ENCODE measurements at regions not wholly inside any gene's neighbourhood (a gene's known extent, or its start where the extent isn't known, plus 50 kb on each side); places are given as distances from the start of the nearest gene placed in this dataset.

GRCh38 chr11:80502511-80502910 lies 1061.7 kb upstream of the TENM4 start:
- Histone ChIP-seq H3K4me3 (no peak overlapping the region), H3K27ac (no peak overlapping the region)
- DNase-seq (ENCODE audit: low spot score): no peak
- TF ChIP-seq, protein P1, sequence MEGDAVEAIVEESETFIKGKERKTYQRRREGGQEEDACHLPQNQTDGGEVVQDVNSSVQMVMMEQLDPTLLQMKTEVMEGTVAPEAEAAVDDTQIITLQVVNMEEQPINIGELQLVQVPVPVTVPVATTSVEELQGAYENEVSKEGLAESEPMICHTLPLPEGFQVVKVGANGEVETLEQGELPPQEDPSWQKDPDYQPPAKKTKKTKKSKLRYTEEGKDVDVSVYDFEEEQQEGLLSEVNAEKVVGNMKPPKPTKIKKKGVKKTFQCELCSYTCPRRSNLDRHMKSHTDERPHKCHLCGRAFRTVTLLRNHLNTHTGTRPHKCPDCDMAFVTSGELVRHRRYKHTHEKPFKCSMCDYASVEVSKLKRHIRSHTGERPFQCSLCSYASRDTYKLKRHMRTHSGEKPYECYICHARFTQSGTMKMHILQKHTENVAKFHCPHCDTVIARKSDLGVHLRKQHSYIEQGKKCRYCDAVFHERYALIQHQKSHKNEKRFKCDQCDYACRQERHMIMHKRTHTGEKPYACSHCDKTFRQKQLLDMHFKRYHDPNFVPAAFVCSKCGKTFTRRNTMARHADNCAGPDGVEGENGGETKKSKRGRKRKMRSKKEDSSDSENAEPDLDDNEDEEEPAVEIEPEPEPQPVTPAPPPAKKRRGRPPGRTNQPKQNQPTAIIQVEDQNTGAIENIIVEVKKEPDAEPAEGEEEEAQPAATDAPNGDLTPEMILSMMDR (IDR thresholded peaks at IDR 0.05): no peak

DNA sequence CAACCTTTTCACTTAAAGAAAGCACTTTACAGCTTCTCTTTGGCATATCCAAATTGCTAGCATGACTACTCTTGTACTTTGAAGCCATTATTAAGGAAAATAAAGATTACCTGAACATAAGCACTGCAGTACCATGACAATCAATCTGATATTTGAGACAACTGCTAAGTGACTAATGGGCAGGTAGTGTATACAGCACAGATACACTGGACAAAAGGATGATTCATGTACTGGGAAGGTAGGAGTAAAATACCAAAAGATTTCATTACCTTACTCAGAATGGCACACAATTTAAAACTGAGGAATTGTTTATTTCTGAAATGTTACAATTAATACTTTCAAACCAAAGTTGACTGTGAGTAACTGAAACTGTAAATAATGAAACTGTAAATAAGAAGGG lies 1054.3 kb upstream of the TENM4 start:
- DNase-seq (ENCODE audit: low spot score): no peak
- Histone ChIP-seq H3K4me3 (no peak overlapping the region), H3K27ac (no peak overlapping the region)
- TF ChIP-seq, protein P1 (IDR thresholded peaks at IDR 0.05): no peak

DNA sequence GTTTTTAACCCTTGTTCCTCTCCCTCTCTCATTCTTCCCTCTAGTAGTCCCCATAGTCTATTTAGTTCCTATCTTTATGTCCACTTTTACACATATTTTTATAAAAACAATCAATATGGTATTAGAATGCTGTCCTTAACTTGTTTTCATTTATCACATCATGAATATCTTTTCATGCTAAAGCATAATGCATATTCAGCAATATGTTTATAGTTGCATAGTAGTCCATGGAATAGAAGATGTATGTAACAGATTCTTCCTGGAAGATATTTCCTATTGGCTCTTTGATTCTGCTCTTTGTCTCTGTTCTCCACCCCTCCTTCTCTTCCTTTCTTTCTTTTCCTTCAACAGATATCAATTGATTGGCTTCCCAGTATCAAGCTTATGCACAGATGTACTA lies 1047.1 kb upstream of the TENM4 start:
- TF ChIP-seq, protein P1 (IDR thresholded peaks at IDR 0.05): no peak
- Histone ChIP-seq H3K4me3 (no peak overlapping the region), H3K27ac (no peak overlapping the region)
- no peak for DNase-seq (ENCODE audit: low spot score)

DNA sequence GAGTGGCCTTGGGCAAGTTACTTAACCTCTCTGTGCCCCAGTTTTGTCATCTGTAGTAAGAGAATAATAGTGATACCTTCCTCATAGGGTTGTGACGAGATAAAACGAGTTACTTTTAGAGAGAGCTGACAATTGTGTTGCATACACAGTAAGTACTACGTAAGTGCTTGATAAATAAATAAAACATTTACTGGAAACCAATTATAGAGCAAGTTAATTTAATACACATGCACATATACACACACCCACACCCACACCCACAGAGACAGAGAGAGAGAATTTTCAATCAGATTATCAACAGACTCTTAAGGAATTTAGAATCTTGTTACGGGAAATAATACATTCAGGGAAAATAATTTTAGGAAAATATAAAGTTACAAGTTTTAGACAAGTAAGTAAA lies 1045.8 kb upstream of the TENM4 start:
- no peak for DNase-seq (ENCODE audit: low spot score)
- Histone ChIP-seq H3K4me3 (no peak overlapping the region), H3K27ac (no peak overlapping the region)
- TF ChIP-seq, protein P1 (IDR thresholded peaks at IDR 0.05): no peak

GRCh38 chr11:80477178-80477577 lies 1036.3 kb upstream of the TENM4 start:
- TF ChIP-seq, protein P1 (IDR thresholded peaks at IDR 0.05): no peak
- DNase-seq (ENCODE audit: low spot score): no peak

GRCh38 chr11:80473562-80473961 lies 1032.7 kb upstream of the TENM4 start:
- Histone ChIP-seq H3K4me3 (no peak overlapping the region), H3K27ac (no peak overlapping the region)
- DNase-seq (ENCODE audit: low spot score): no peak
- TF ChIP-seq, protein P1 (IDR thresholded peaks at IDR 0.05): no peak

More at GRCh38 chr11:80477178-80477577, 1036.3 kb upstream of the TENM4 start:
- no peak overlapping the region for H3K27ac ChIP-seq
- no peak overlapping the region for H3K4me3 ChIP-seq

DNA sequence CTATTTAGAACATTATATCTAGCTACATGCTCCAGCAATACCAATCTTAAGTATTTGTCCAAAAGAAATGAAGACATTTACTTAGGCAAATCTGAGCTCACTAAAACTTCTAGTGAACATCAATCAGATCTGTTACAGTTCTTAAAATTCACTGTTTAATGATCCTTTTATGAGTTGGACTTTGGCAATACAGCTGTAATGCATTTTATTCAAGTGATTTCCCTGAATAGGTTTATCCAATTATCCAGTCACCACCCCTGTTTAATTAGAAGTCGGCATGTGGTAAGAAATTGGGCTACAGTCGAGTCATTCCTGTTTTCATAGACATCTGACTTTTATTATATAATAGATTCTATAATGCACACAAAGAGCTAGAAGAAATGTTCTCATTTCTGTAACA lies 1029.0 kb upstream of the TENM4 start:
- DNase-seq (ENCODE audit: low spot score): no peak
- Histone ChIP-seq H3K4me3 (no peak overlapping the region), H3K27ac (no peak overlapping the region)
- TF ChIP-seq, protein P1 (IDR thresholded peaks at IDR 0.05): no peak

All from coronary artery (tissue), 2 donors.